OCI-LY7 (cell line): ENCODE measurements at regions not wholly inside any gene's neighbourhood (a gene's known extent, or its start where the extent isn't known, plus 50 kb on each side); places are given as distances from the start of the nearest gene placed in this dataset.

Experiments used
- BruUV-seq: library from RNA; stranded (reverse); fragments of 400-500 nt; replicated peaks from 2 replicates; lab custom pipeline; 2021; lab: Mats Ljungman, UMichigan
- CTCF ChIA-PET: fragments of 300-600 bp; sonication (Branson Sonifier 250); formaldehyde crosslinking; loops from one replicate; lab custom pipeline; 2022; ENCODE audit warnings: antibody characterized with exemption; ENCODE audit not compliant: unreplicated experiment; lab: Charles Lee
- POLR2A ChIA-PET: fragments of 300-600 bp; sonication (Branson Sonifier 250); formaldehyde crosslinking; loops from one replicate; lab custom pipeline; 2022; ENCODE audit warnings: antibody characterized with exemption; lab: Charles Lee
- DNase-seq: peaks from one replicate; pipeline ENCODE4 v3.0.0-alpha.2; 2015; ENCODE audit warnings: low spot score
- H2AFZ ChIP-seq: fragments of 200-600 bp; sonication (generic), shearing (Covaris generic); 2 replicates; pipeline ENCODE4 v1.6.1; 2014; ENCODE audit warnings: mild to moderate bottlenecking, antibody characterized with exemption, low read length, moderate library complexity
- H3K27ac ChIP-seq: fragments of 200-600 bp; sonication (generic); 2 replicates; pipeline ENCODE4 v1.5.1; 2014; ENCODE audit warnings: mixed run types, low read depth, mild to moderate bottlenecking, moderate library complexity, low read length, inconsistent platforms; ENCODE audit not compliant: poor library complexity, severe bottlenecking
- H3K36me3 ChIP-seq: fragments of 200-600 bp; sonication (generic); 2 replicates; pipeline ENCODE4 v1.6.1; 2014; ENCODE audit warnings: mild to moderate bottlenecking, antibody characterized with exemption, low read length, moderate library complexity, mixed read lengths; ENCODE audit not compliant: insufficient read depth
- H3K4me1 ChIP-seq: fragments of 200-600 bp; sonication (generic); 2 replicates; pipeline ENCODE4 v1.5.1; 2014; ENCODE audit warnings: mild to moderate bottlenecking, low read length; ENCODE audit not compliant: insufficient read depth, poor library complexity, severe bottlenecking
- H3K4me2 ChIP-seq: fragments of 200-600 bp; sonication (generic); 2 replicates; pipeline ENCODE4 v1.6.1; 2014; ENCODE audit warnings: mild to moderate bottlenecking, low read length
- H3K4me3 ChIP-seq: fragments of 200-600 bp; sonication (generic); 2 replicates; pipeline ENCODE4 v1.5.1; 2014; ENCODE audit warnings: mild to moderate bottlenecking, low read depth, low read length; ENCODE audit not compliant: poor library complexity, severe bottlenecking
- H3K79me2 ChIP-seq: fragments of 200-600 bp; sonication (generic); 2 replicates; pipeline ENCODE4 v1.6.1; 2016; ENCODE audit warnings: low read depth, mild to moderate bottlenecking, low read length, moderate library complexity, mixed read lengths; ENCODE audit not compliant: insufficient read depth
- H3K9me2 ChIP-seq: fragments of 200-600 bp; sonication (generic); 2 replicates; pipeline ENCODE4 v1.6.1; 2016; ENCODE audit warnings: mild to moderate bottlenecking, low read length, mixed read lengths; ENCODE audit not compliant: insufficient read depth
- H3K9me3 ChIP-seq: fragments of 200-600 bp; sonication (generic); 2 replicates; pipeline ENCODE4 v1.6.1; 2014; ENCODE audit warnings: mild to moderate bottlenecking, mixed run types, low read length, mixed read lengths
- H4K20me1 ChIP-seq: fragments of 200-600 bp; sonication (generic); 2 replicates; pipeline ENCODE4 v1.6.1; 2014; ENCODE audit warnings: mild to moderate bottlenecking, antibody characterized with exemption, low read length, moderate library complexity, mixed read lengths; ENCODE audit not compliant: insufficient read depth
- CTCF ChIP-seq: fragments of 200-600 bp; sonication (generic); conservative IDR thresholded peaks from 2 replicates; pipeline ENCODE4 v1.5.1; 2014; ENCODE audit warnings: mild to moderate bottlenecking, antibody characterized with exemption, low read length, moderate library complexity, mixed read lengths
- EZH2phosphoT487 ChIP-seq: fragments of 200-600 bp; sonication (generic); IDR thresholded peaks from 2 replicates; pipeline ENCODE4 v1.6.1; 2018; ENCODE audit warnings: low read depth, borderline replicate concordance, mild to moderate bottlenecking, mixed run types, antibody characterized with exemption, low read length, moderate library complexity, mixed read lengths
- intact Hi-C: fragments of 100-400 bp; cut with micrococcal nuclease; formaldehyde crosslinking; loops from one replicate; pipeline ENCODE4 v1.10.0; 2022; ENCODE audit not compliant: unreplicated experiment

GRCh38 chr11:91970624-91971023, 254.0 kb upstream of the FAT3 start:
- no peak for DNase-seq
- H3K79me2 ChIP-seq = no peaks in the 10 kb centered on the region
- intact Hi-C loops = no loop called here
- H3K9me2 ChIP-seq = no peaks in the 10 kb centered on the region
- TF ChIP-seq EZH2phosphoT487 = no peak
- TF ChIP-seq CTCF = no peak
- H3K4me3 ChIP-seq = no peak overlapping the region
- no peak overlapping the region for H2AFZ ChIP-seq
- no peaks in the 10 kb centered on the region for H3K4me1 ChIP-seq
- POLR2A ChIA-PET = no interaction called here
- no peak overlapping the region for H3K27ac ChIP-seq
- BruUV-seq = no TSS peak
- H3K4me2 ChIP-seq = no peak overlapping the region
- CTCF ChIA-PET = no interaction called here
- H4K20me1 ChIP-seq = no peaks in the 10 kb centered on the region
- H3K36me3 ChIP-seq = no peaks in the 10 kb centered on the region
- H3K9me3 ChIP-seq = no peaks in the 10 kb centered on the region

- Histone ChIP-seq H3K79me2 (no peaks in the 10 kb centered on the region), H3K36me3 (no peaks in the 10 kb centered on the region), H3K9me3 (no peaks in the 10 kb centered on the region), H3K4me1 (no peaks in the 10 kb centered on the region), H3K4me3 (no peak overlapping the region), H4K20me1 (no peaks in the 10 kb centered on the region), H2AFZ (no peak overlapping the region), H3K4me2 (no peak overlapping the region), H3K27ac (no peak overlapping the region), H3K9me2 (no peaks in the 10 kb centered on the region)
- BruUV-seq = no TSS peak
- CTCF ChIA-PET = no interaction called here
- DNase-seq = no peak
- intact Hi-C loops = no loop called here
- TF ChIP-seq CTCF (no peak), EZH2phosphoT487 (no peak)
- POLR2A ChIA-PET = interaction anchor here (0.8 to 1.3 kb wide), 2 partner anchors 9 to 15 kb away, joined by 4 to 5 read pairs; no protein-coding TSS in a partner anchor
Observed at GRCh38 chr11:91969486-91969885, 255.1 kb upstream of the FAT3 start.

DNA sequence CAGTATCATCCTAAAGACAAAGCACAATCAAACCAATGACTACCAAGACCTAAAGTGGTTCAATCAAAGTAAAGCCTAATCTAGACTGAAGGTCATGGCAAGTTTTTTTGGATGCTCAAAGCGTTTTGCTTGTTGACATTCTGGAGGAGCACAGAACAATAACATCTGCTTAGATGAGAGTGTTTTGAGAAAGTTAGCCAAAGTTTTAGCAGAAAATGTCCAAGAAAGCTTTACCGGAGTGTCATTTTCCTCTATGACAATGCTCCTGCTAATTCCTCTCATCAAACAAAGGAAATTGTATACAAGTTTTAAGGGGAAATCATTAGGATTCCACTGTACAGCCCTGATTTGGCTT, 256.9 kb upstream of the FAT3 start:
- no peaks in the 10 kb centered on the region for H3K9me3 ChIP-seq

More for the DNA sequence above, 256.9 kb upstream of the FAT3 start:
- ChIA-PET POLR2A (no interaction called here), CTCF (no interaction called here)
- intact Hi-C loops = no loop called here
- Histone ChIP-seq H3K4me2 (no peak overlapping the region), H3K27ac (no peak overlapping the region), H3K4me3 (no peak overlapping the region), H2AFZ (no peak overlapping the region), H3K4me1 (no peaks in the 10 kb centered on the region), H4K20me1 (no peaks in the 10 kb centered on the region), H3K36me3 (no peaks in the 10 kb centered on the region), H3K79me2 (no peaks in the 10 kb centered on the region), H3K9me2 (no peaks in the 10 kb centered on the region)
- no peak for TF ChIP-seq EZH2phosphoT487
- no TSS peak for BruUV-seq
- no peak for DNase-seq
